Cortex of kidney (tissue), 1 donor: ENCODE measurements at regions not wholly inside any gene's neighbourhood (a gene's known extent, or its start where the extent isn't known, plus 50 kb on each side); places are given as distances from the start of the nearest gene placed in this dataset.
"Not testable (repeated sequence)": the region's sequence is repeated elsewhere in the genome, so short reads cannot be mapped to it uniquely, and the experiment has no call there.

Experiments
- DNase-seq: peaks from one replicate; lab custom pipeline; 2025; lab: John Stamatoyannopoulos, UW

GRCh38 chr10:65628493-65629139 is 1297.2 kb upstream of the LRRTM3 start:
- no peak for DNase-seq

GRCh38 chr10:65660006-65660405 is 1265.8 kb upstream of the LRRTM3 start:
- DNase-seq, result no peak

DNA sequence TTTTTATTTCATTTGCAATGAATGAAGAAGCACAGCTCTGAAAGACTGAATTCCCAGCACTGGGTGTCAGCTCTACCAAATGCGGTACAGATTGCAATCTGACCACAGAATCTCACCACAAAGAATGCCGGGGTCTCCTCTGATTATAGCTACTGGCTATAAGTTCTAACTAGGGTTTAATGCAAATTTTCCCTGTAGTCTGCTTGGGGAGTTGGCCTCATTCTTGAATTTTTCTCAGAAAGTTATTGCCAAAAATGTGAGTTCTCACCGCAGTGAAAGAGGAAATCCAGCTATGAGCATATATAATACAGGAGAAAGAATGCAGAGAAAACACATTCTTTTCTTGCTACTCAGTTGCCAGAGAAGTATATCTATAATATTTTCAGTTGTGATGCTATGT is 1255.7 kb upstream of the LRRTM3 start:
- no peak for DNase-seq

DNA sequence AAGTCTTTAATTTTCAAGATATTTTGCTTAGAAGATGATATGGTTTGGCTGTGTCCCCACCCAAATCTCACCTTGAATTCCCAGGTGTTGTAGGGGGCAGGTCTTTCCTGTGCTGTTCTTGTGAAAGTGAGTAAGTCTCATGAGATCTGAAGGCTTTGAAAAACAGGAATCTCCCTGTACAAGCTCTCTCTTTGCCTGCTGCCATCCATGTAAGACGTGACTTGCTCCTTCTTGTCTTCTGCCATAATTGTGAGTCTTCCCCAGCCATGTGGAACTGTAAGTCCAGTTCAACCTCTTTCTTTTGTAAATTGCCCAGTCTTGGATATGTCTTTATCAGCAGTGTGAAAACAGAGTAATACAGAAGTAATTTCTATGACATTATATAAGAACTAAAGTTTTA is 1255.2 kb upstream of the LRRTM3 start:
- DNase-seq, result not testable (repeated sequence)

DNA sequence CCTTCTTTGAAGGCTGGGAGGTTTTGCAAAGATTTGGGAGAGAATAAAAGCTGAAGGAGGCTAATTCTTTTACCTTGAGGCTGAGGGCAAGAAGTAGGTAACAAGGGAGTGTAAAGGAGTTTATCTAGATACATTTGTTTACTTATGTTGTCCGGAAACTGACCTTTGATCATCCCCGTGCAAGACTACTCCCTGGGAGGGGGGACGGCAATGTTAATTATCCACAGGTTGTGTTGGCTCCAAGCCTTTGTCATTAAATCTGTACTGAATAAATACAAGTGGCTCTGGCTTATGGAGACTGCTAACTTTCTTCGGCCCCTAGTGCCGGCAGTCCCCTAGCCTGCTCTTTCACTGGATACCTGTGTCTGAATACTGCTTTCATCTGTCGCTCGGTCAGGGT is 1250.6 kb upstream of the LRRTM3 start:
- no peak for DNase-seq

GRCh38 chr10:65684896-65685295 is 1240.9 kb upstream of the LRRTM3 start:
- no peak for DNase-seq

GRCh38 chr10:65701168-65701776 is 1224.6 kb upstream of the LRRTM3 start:
- no peak for DNase-seq

DNA sequence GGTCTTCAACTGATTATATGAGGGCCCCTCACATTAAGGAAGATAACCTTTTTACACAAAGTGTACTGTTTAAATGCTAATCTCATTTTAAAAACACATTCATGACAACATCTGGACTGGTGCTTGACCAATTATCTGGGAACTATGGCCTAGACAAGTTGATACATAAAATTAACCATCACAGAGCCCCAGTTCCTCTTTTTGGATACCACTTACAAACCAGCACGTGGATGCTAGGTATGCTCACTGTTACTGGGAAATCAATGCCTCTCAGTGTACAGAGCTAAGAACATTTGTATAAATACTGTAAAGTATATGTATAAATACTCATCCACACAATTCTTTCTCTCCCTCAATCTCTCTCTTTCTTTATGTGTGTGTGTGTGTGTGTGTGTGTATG is 1217.8 kb upstream of the LRRTM3 start:
- no peak for DNase-seq

DNA sequence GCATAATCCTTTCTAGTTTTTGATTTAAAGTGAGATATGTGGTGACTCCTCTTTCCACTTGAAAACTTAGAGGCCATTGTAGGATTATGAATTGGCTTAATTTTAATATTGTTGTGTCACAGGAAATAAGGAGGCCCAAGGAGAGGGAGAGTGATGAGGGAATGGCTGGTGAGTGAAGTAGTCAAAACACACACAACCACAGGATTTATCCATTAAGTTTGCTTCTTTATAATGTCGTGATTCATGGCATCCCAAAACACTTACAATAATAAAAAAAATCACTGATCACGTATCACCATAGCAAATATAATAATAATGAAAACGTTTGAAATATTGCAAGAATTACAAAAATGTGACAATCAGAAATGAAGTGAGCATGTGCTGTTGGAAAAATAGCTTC is 1215.5 kb upstream of the LRRTM3 start:
- no peak for DNase-seq

DNA sequence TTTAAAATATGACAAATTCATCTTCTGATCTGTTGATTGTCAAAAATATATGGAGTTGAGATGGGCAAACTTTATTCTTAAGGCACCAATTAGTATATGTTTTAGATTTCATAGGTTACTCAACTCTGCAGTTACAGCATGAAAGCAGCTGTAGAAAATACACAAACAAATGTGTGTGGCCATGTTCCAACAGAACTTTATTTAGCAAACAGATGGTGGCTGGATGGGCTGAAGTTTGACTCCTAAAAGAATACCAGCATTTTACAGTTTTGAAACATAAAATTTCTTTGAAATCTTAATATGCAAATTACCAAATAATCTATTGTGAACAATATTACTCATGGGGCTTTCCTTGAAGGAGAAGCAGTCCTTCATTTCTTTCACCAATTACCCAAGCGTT is 1206.0 kb upstream of the LRRTM3 start:
- no peak for DNase-seq

DNA sequence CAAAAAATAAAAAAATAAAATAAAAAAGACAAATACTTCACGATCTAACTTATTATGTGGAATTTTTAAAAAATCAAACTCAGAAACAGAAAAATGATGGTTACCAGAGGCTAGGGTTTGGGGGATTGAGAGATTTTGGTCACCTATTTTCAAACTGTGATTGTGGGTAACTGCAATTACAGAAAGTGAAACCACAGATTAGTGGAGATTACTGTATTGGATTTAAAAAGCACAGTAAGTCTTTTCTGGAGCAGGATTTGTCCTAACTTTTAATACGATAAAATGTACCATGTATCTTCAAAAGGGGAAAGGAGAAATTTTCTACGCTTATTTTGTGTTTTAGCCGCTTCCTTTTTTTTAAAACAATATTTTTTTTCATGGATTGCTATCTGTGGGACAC is 1204.9 kb upstream of the LRRTM3 start:
- DNase-seq, result no peak

DNA sequence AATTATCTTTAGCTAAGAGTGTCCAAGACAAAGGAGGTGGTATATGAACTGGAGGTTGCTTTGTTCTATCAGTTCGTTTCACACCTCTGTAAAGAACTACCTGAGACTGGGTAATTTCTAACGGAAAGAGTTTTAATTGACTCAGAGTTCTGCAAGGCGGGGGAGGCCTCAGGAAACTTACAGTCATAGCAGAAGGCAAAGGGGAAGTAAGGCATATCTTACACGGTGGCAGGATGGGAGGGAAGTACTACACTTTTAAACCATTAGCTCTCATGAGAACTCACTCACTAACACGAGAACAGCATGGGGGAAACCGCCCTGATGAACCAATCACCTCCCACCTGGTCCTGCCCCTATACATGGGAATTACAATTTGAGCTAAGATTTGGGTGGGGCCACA is 1202.3 kb upstream of the LRRTM3 start:
- DNase-seq, result no peak

DNA sequence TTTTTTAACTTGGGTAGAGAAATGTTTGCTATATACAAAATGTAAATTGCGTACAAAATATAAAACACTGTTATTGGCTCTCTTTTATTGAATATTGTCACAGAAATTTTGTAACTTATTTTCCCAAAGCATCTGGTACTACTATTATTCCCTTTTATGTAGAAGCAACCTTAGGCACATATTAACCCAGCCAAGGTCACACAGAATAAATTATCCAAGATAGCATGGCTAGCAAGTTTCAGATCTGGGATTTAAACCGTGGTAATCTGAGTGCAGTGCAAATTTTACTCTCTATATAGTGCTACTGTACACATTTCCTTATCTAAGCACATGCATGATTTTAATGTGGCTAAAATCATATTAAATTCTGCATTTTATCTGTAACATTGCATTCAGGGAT is 1190.5 kb upstream of the LRRTM3 start:
- DNase-seq, result no peak

GRCh38 chr10:65742906-65743305 is 1182.9 kb upstream of the LRRTM3 start:
- DNase-seq, result no peak

DNA sequence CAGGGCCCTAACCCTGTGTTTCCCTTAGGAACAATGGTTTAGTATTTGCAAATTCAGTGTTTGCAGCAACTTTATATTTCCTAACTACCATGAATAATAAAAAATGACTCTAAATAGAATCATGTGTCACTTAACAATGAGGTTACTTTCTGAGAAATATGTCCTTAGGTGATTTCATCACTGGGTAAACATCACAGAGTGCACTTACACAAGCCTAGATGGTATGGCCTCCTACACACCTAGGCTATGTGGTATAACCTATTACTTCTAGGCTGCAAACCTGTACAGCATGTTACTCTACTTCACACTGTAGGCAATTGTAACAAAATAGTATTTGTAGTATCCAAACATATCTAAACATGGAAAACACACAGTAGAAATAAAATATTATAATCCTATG is 1174.6 kb upstream of the LRRTM3 start:
- no peak for DNase-seq

- no peak for DNase-seq
Observed at GRCh38 chr10:65751896-65752295, 1173.9 kb upstream of the LRRTM3 start.

GRCh38 chr10:65753532-65753931 is 1172.3 kb upstream of the LRRTM3 start:
- DNase-seq, result no peak

GRCh38 chr10:65754112-65754511 is 1171.7 kb upstream of the LRRTM3 start:
- DNase-seq, result no peak

DNA sequence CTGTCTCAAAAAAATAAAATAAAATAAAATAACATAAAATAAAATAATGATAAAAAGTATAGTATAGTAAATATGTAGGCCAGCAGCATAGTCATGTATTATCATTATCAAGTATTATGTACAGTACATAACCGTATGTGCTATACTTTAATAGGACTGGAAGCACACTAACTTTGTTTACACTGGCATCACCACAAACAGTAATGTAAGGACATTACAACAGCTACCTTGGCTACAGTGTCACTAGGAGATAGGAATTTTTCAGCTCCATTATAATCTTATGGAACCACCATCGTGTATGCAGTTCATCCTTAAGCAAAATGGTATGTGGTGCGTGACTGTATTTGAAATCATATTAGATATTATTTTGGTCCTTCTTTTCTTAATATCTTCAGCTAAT is 1163.5 kb upstream of the LRRTM3 start:
- no peak for DNase-seq

GRCh38 chr10:65765006-65765541 is 1160.8 kb upstream of the LRRTM3 start:
- no peak for DNase-seq

- no peak for DNase-seq
Observed at GRCh38 chr10:65769828-65770227, 1156.0 kb upstream of the LRRTM3 start.

DNA sequence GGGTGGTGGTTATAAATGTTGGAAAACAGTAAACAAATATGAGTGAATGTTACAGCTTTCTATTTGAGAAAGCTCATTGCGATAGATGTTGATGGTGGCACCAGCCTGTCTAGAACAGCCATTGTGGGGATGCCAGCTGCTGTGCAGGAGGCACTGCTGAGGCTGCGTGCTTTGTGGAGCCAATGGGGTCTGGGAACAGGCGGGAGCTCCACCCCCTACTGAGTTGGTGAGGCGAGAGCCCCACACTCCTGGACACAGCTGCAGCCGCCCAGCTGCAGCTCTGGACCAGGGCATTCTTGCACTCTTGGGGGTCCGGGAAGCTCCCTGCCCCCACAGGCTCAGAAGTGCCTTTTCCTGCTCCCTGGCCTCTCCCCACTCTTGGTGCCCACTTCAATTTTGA is 1147.1 kb upstream of the LRRTM3 start:
- DNase-seq, result no peak

- DNase-seq, result no peak
Observed at GRCh38 chr10:65779985-65780384, 1145.9 kb upstream of the LRRTM3 start.

GRCh38 chr10:65786279-65786678 is 1139.6 kb upstream of the LRRTM3 start:
- no peak for DNase-seq
